ENCODE measurements at regions not wholly inside any gene's neighbourhood (a gene's known extent, or its start where the extent isn't known, plus 50 kb on each side); places are given as distances from the start of the nearest gene placed in this dataset.

DNA sequence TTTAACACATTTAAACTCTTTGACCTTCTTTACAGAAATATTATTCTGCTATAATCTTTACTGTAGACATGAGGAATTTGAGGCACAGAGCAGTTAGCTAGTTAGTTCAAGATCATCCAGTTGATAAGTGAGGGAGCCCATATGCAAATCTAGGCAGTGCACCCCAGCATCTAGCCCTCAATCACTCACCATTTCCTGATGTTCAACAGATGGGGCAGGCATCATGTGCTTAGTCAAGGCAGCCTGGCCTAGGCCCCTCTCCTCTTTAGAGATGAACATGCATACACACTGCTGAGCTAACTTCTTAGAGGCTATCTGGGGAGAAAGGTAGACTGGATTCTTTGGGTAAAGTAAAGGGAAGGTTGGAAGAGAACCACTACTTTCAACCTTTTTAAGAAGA, 206.8 kb upstream of the SLC24A2 start (continued):
- TF ChIP-seq, protein P1, sequence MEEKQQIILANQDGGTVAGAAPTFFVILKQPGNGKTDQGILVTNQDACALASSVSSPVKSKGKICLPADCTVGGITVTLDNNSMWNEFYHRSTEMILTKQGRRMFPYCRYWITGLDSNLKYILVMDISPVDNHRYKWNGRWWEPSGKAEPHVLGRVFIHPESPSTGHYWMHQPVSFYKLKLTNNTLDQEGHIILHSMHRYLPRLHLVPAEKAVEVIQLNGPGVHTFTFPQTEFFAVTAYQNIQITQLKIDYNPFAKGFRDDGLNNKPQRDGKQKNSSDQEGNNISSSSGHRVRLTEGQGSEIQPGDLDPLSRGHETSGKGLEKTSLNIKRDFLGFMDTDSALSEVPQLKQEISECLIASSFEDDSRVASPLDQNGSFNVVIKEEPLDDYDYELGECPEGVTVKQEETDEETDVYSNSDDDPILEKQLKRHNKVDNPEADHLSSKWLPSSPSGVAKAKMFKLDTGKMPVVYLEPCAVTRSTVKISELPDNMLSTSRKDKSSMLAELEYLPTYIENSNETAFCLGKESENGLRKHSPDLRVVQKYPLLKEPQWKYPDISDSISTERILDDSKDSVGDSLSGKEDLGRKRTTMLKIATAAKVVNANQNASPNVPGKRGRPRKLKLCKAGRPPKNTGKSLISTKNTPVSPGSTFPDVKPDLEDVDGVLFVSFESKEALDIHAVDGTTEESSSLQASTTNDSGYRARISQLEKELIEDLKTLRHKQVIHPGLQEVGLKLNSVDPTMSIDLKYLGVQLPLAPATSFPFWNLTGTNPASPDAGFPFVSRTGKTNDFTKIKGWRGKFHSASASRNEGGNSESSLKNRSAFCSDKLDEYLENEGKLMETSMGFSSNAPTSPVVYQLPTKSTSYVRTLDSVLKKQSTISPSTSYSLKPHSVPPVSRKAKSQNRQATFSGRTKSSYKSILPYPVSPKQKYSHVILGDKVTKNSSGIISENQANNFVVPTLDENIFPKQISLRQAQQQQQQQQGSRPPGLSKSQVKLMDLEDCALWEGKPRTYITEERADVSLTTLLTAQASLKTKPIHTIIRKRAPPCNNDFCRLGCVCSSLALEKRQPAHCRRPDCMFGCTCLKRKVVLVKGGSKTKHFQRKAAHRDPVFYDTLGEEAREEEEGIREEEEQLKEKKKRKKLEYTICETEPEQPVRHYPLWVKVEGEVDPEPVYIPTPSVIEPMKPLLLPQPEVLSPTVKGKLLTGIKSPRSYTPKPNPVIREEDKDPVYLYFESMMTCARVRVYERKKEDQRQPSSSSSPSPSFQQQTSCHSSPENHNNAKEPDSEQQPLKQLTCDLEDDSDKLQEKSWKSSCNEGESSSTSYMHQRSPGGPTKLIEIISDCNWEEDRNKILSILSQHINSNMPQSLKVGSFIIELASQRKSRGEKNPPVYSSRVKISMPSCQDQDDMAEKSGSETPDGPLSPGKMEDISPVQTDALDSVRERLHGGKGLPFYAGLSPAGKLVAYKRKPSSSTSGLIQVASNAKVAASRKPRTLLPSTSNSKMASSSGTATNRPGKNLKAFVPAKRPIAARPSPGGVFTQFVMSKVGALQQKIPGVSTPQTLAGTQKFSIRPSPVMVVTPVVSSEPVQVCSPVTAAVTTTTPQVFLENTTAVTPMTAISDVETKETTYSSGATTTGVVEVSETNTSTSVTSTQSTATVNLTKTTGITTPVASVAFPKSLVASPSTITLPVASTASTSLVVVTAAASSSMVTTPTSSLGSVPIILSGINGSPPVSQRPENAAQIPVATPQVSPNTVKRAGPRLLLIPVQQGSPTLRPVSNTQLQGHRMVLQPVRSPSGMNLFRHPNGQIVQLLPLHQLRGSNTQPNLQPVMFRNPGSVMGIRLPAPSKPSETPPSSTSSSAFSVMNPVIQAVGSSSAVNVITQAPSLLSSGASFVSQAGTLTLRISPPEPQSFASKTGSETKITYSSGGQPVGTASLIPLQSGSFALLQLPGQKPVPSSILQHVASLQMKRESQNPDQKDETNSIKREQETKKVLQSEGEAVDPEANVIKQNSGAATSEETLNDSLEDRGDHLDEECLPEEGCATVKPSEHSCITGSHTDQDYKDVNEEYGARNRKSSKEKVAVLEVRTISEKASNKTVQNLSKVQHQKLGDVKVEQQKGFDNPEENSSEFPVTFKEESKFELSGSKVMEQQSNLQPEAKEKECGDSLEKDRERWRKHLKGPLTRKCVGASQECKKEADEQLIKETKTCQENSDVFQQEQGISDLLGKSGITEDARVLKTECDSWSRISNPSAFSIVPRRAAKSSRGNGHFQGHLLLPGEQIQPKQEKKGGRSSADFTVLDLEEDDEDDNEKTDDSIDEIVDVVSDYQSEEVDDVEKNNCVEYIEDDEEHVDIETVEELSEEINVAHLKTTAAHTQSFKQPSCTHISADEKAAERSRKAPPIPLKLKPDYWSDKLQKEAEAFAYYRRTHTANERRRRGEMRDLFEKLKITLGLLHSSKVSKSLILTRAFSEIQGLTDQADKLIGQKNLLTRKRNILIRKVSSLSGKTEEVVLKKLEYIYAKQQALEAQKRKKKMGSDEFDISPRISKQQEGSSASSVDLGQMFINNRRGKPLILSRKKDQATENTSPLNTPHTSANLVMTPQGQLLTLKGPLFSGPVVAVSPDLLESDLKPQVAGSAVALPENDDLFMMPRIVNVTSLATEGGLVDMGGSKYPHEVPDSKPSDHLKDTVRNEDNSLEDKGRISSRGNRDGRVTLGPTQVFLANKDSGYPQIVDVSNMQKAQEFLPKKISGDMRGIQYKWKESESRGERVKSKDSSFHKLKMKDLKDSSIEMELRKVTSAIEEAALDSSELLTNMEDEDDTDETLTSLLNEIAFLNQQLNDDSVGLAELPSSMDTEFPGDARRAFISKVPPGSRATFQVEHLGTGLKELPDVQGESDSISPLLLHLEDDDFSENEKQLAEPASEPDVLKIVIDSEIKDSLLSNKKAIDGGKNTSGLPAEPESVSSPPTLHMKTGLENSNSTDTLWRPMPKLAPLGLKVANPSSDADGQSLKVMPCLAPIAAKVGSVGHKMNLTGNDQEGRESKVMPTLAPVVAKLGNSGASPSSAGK (IDR thresholded peaks at IDR 0.05) = no peak
- TF ChIP-seq, protein P2, sequence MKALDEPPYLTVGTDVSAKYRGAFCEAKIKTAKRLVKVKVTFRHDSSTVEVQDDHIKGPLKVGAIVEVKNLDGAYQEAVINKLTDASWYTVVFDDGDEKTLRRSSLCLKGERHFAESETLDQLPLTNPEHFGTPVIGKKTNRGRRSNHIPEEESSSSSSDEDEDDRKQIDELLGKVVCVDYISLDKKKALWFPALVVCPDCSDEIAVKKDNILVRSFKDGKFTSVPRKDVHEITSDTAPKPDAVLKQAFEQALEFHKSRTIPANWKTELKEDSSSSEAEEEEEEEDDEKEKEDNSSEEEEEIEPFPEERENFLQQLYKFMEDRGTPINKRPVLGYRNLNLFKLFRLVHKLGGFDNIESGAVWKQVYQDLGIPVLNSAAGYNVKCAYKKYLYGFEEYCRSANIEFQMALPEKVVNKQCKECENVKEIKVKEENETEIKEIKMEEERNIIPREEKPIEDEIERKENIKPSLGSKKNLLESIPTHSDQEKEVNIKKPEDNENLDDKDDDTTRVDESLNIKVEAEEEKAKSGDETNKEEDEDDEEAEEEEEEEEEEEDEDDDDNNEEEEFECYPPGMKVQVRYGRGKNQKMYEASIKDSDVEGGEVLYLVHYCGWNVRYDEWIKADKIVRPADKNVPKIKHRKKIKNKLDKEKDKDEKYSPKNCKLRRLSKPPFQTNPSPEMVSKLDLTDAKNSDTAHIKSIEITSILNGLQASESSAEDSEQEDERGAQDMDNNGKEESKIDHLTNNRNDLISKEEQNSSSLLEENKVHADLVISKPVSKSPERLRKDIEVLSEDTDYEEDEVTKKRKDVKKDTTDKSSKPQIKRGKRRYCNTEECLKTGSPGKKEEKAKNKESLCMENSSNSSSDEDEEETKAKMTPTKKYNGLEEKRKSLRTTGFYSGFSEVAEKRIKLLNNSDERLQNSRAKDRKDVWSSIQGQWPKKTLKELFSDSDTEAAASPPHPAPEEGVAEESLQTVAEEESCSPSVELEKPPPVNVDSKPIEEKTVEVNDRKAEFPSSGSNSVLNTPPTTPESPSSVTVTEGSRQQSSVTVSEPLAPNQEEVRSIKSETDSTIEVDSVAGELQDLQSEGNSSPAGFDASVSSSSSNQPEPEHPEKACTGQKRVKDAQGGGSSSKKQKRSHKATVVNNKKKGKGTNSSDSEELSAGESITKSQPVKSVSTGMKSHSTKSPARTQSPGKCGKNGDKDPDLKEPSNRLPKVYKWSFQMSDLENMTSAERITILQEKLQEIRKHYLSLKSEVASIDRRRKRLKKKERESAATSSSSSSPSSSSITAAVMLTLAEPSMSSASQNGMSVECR (CRISPR knock-in tag; IDR thresholded peaks at IDR 0.05) = no peak
- TF ChIP-seq MEIS2 (IDR thresholded peaks at IDR 0.05; ENCODE audit: partially characterized antibody) (no peak), ZNF232 (CRISPR knock-in tag; IDR thresholded peaks at IDR 0.05) (no peak)
